ENCODE measurements at regions not wholly inside any gene's neighbourhood (a gene's known extent, or its start where the extent isn't known, plus 50 kb on each side); places are given as distances from the start of the nearest gene placed in this dataset.

DNA sequence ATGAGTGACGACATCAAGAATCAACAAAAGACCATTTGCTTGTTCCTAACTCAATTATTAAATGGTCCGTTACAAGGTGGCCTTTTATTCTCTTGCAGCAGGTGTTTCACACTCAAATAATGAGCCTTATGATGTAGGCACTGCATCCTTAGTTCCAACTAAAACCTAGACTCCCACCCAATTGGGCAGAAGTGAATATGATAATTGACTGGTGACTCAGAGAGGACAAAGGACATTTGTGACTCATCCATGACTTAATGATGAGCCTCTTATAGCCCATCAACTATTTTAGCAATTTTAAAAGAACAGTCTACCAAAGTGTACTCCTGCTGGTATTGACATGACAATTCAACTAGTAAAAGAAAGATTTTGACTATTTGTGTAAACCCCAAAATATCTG lies 1027.8 kb upstream of the PHF14 start:
- Histone ChIP-seq H3K4me3 (ENCODE audit: low read length) (no peak overlapping the region), H3K27me3 (ENCODE audit: low read depth, low read length) (no peaks in the 10 kb centered on the region), H4K20me1 (ENCODE audit: insufficient read depth, low read length) (no peaks in the 10 kb centered on the region), H3K4me1 (ENCODE audit: low read length) (peaks cover 39% of the 10 kb centered on the region), H2AFZ (ENCODE audit: low read depth, low read length) (peak overlapping the region; percentile 31; the same call in 1 of the 2 replicates), H3K4me2 (ENCODE audit: low read length) (peak overlapping the region; percentile 62; the same call in 1 of the 2 replicates), H3K79me2 (ENCODE audit: low read length) (no peaks in the 10 kb centered on the region), H3K9me3 (ENCODE audit: insufficient read depth, low read length) (no peaks in the 10 kb centered on the region), H3K36me3 (replicated peaks; ENCODE audit: low read depth, low read length) (no peaks in the 10 kb centered on the region), H3K9ac (ENCODE audit: low read length) (no peak overlapping the region), H3K27ac (ENCODE audit: low read length) (peak overlapping the region; percentile 83)
- TF ChIP-seq, protein P1, sequence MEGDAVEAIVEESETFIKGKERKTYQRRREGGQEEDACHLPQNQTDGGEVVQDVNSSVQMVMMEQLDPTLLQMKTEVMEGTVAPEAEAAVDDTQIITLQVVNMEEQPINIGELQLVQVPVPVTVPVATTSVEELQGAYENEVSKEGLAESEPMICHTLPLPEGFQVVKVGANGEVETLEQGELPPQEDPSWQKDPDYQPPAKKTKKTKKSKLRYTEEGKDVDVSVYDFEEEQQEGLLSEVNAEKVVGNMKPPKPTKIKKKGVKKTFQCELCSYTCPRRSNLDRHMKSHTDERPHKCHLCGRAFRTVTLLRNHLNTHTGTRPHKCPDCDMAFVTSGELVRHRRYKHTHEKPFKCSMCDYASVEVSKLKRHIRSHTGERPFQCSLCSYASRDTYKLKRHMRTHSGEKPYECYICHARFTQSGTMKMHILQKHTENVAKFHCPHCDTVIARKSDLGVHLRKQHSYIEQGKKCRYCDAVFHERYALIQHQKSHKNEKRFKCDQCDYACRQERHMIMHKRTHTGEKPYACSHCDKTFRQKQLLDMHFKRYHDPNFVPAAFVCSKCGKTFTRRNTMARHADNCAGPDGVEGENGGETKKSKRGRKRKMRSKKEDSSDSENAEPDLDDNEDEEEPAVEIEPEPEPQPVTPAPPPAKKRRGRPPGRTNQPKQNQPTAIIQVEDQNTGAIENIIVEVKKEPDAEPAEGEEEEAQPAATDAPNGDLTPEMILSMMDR (IDR thresholded peaks at IDR 0.05; ENCODE audit: low read depth, low read length), result no peak
- no peak for TF ChIP-seq EZH2phosphoT487 (IDR thresholded peaks at IDR 0.05; ENCODE audit: low read depth)

- TF ChIP-seq, protein P1 (IDR thresholded peaks at IDR 0.05; ENCODE audit: low read depth, low read length), result peak; percentile 10; the same call in 1 of the 2 replicates
- no peak for TF ChIP-seq EZH2phosphoT487 (IDR thresholded peaks at IDR 0.05; ENCODE audit: low read depth)
- peak overlapping the region; percentile 92 for H3K27ac ChIP-seq (ENCODE audit: low read length)
- H4K20me1 ChIP-seq (ENCODE audit: insufficient read depth, low read length), result no peaks in the 10 kb centered on the region
- H3K9ac ChIP-seq (ENCODE audit: low read length), result peak overlapping the region; percentile 30; the same call in 1 of the 2 replicates
- H3K27me3 ChIP-seq (ENCODE audit: low read depth, low read length), result no peaks in the 10 kb centered on the region
- no peaks in the 10 kb centered on the region for H3K79me2 ChIP-seq (ENCODE audit: low read length)
- peaks cover 30% of the 10 kb centered on the region for H3K4me1 ChIP-seq (ENCODE audit: low read length)
- H3K9me3 ChIP-seq (ENCODE audit: insufficient read depth, low read length), result peaks cover 12% of the 10 kb centered on the region; the same call in 1 of the 2 replicates
- H3K4me3 ChIP-seq (ENCODE audit: low read length), result peak overlapping the region; percentile 34
- H3K36me3 ChIP-seq (replicated peaks; ENCODE audit: low read depth, low read length), result peaks cover 23% of the 10 kb centered on the region
- H3K4me2 ChIP-seq (ENCODE audit: low read length), result peak overlapping the region; percentile 58
- peak overlapping the region; percentile 88; the same call in 1 of the 2 replicates for H2AFZ ChIP-seq (ENCODE audit: low read depth, low read length)
Observed at GRCh38 chr7:9955138-9955537, 1018.5 kb upstream of the PHF14 start.

- Histone ChIP-seq H3K36me3 (replicated peaks; ENCODE audit: low read depth, low read length) (peaks cover 13% of the 10 kb centered on the region), H2AFZ (ENCODE audit: low read depth, low read length) (no peak overlapping the region), H3K9ac (ENCODE audit: low read length) (no peak overlapping the region), H3K4me1 (ENCODE audit: low read length) (peaks cover 27% of the 10 kb centered on the region), H4K20me1 (ENCODE audit: insufficient read depth, low read length) (no peaks in the 10 kb centered on the region), H3K9me3 (ENCODE audit: insufficient read depth, low read length) (peaks cover 4% of the 10 kb centered on the region; the same call in 1 of the 2 replicates), H3K79me2 (ENCODE audit: low read length) (no peaks in the 10 kb centered on the region), H3K27ac (ENCODE audit: low read length) (no peak overlapping the region), H3K4me3 (ENCODE audit: low read length) (no peak overlapping the region), H3K4me2 (ENCODE audit: low read length) (no peak overlapping the region), H3K27me3 (ENCODE audit: low read depth, low read length) (no peaks in the 10 kb centered on the region)
- TF ChIP-seq EZH2phosphoT487 (IDR thresholded peaks at IDR 0.05; ENCODE audit: low read depth), result no peak
- TF ChIP-seq, protein P1 (IDR thresholded peaks at IDR 0.05; ENCODE audit: low read depth, low read length), result no peak
Observed at GRCh38 chr7:9958486-9958885, 1015.2 kb upstream of the PHF14 start.

GRCh38 chr7:9960460-9960859 lies 1013.2 kb upstream of the PHF14 start:
- peaks cover 3% of the 10 kb centered on the region for H3K36me3 ChIP-seq (replicated peaks; ENCODE audit: low read depth, low read length)
- H3K4me1 ChIP-seq (ENCODE audit: low read length), result peaks cover 10% of the 10 kb centered on the region
- no peaks in the 10 kb centered on the region for H3K27me3 ChIP-seq (ENCODE audit: low read depth, low read length)
- H3K27ac ChIP-seq (ENCODE audit: low read length), result no peak overlapping the region
- no peak overlapping the region for H3K9ac ChIP-seq (ENCODE audit: low read length)
- H3K79me2 ChIP-seq (ENCODE audit: low read length), result no peaks in the 10 kb centered on the region
- H2AFZ ChIP-seq (ENCODE audit: low read depth, low read length), result no peak overlapping the region
- no peak overlapping the region for H3K4me2 ChIP-seq (ENCODE audit: low read length)
- no peak overlapping the region for H3K4me3 ChIP-seq (ENCODE audit: low read length)
- no peaks in the 10 kb centered on the region for H4K20me1 ChIP-seq (ENCODE audit: insufficient read depth, low read length)
- no peak for TF ChIP-seq EZH2phosphoT487 (IDR thresholded peaks at IDR 0.05; ENCODE audit: low read depth)
- TF ChIP-seq, protein P1 (IDR thresholded peaks at IDR 0.05; ENCODE audit: low read depth, low read length), result no peak
- no peaks in the 10 kb centered on the region for H3K9me3 ChIP-seq (ENCODE audit: insufficient read depth, low read length)

Measured in OCI-LY3 (cell line).